ENCODE measurements at regions not wholly inside any gene's neighbourhood (a gene's known extent, or its start where the extent isn't known, plus 50 kb on each side); places are given as distances from the start of the nearest gene placed in this dataset.

- no TSS peak for BruUV-seq (replicated peaks)
- CTCF ChIA-PET = no interaction called here
- no peak for DNase-seq (ENCODE audit: low read depth, low spot score)
- H3K27ac ChIP-seq (ENCODE audit: insufficient read depth, low read depth, low read length) = no peak overlapping the region
- TF ChIP-seq MYC (IDR thresholded peaks at IDR 0.05; ENCODE audit: low read depth, low read length) (no peak), JUN (IDR thresholded peaks at IDR 0.05; ENCODE audit: borderline replicate concordance, insufficient read depth, insufficient read length, low read depth) (no peak), MAX (IDR thresholded peaks at IDR 0.05; ENCODE audit: insufficient read depth, insufficient read length) (no peak), GATA2 (IDR thresholded peaks at IDR 0.05; ENCODE audit: insufficient read depth, insufficient read length, low read depth, low read length) (no peak), CTCF (IDR thresholded peaks at IDR 0.05; ENCODE audit: extremely low read depth in 1 of 2, insufficient read depth in 1 of 2, low read depth in 1 of 2, low read length in 2 of 2) (no peak), POLR2A (IDR thresholded peaks at IDR 0.05; ENCODE audit: low read depth, low read length) (no peak), POLR2AphosphoS5 (IDR thresholded peaks at IDR 0.05; ENCODE audit: insufficient read depth, low read depth, low read length) (no peak), FOS (IDR thresholded peaks at IDR 0.05; ENCODE audit: borderline replicate concordance, insufficient read depth, low read length) (no peak), EZH2 (IDR thresholded peaks at IDR 0.05; ENCODE audit: borderline replicate concordance, low read depth, low read length, severe bottlenecking) (no peak)
- no peaks in the 10 kb centered on the region for H3K36me3 ChIP-seq (ENCODE audit: control insufficient read depth in 2 of 2, extremely low read depth in 1 of 2, insufficient read depth in 2 of 2, low read length in 2 of 2)
- no peaks in the 10 kb centered on the region for H3K79me2 ChIP-seq (ENCODE audit: control insufficient read depth, insufficient read depth, low read length)
- no peak for FAIRE-seq
- dilution Hi-C loops (cut with MboI; ENCODE audit: extremely low pct_ligation_motif_present, low sequenced_read_pairs) = no loop called here
- H2AFZ ChIP-seq (ENCODE audit: low read depth, low read length) = no peak overlapping the region
- no peaks in the 10 kb centered on the region for H3K4me1 ChIP-seq (ENCODE audit: control insufficient read depth, extremely low read depth, insufficient read depth, low read length)
- intact Hi-C loops (cut with micrococcal nuclease) = no loop called here
- H4K20me1 ChIP-seq (replicated peaks; ENCODE audit: control insufficient read depth, extremely low read depth, insufficient read depth, low read length) = no peaks in the 10 kb centered on the region
- H3K9me1 ChIP-seq (replicated peaks; ENCODE audit: control insufficient read depth, extremely low read depth, insufficient read depth, low read length) = no peaks in the 10 kb centered on the region
- POLR2A ChIA-PET = no interaction called here
- peaks cover 0 to 2% of the 10 kb centered on the region in 2 experiments for H3K27me3 ChIP-seq (ENCODE audit: control insufficient read depth in 2 of 2, insufficient read depth in 2 of 2, low read length in 2 of 2)
- H3K4me2 ChIP-seq (ENCODE audit: insufficient read depth, low read length) = no peak overlapping the region
- no peak overlapping the region for H3K9ac ChIP-seq (replicated peaks; ENCODE audit: extremely low read depth, insufficient read depth, low read length)
- H3K4me3 ChIP-seq (replicated peaks in 1 of 3; ENCODE audit: insufficient read depth in 1 of 3, low read depth in 1 of 3, low read length in 3 of 3) = no peak overlapping the region
- no peaks in the 10 kb centered on the region for H3K9me3 ChIP-seq (replicated peaks; ENCODE audit: control insufficient read depth, insufficient read depth, low read length)
Observed at GRCh38 chr12:24479131-24479530, 469.8 kb downstream of the BCAT1 start.
